GM12875 (cell line): ENCODE measurements at regions not wholly inside any gene's neighbourhood (a gene's known extent, or its start where the extent isn't known, plus 50 kb on each side); places are given as distances from the start of the nearest gene placed in this dataset.

ENCODE experiments used
- H3K4me3 ChIP-seq: one replicate; pipeline ENCODE4 v1.5.1; 2011; ENCODE audit warnings: low read depth, low read length, control low read depth
- CTCF ChIP-seq: IDR thresholded peaks from 2 replicates; pipeline ENCODE4 v1.5.1; 2011; ENCODE audit warnings: low read depth, mild to moderate bottlenecking, control low read depth, inconsistent platforms, low read length, moderate library complexity, borderline replicate concordance; ENCODE audit not compliant: insufficient read depth

GRCh38 chr2:128628206-128628605, 309.5 kb upstream of the HS6ST1 start:
- no peak for TF ChIP-seq CTCF
- no peak overlapping the region for H3K4me3 ChIP-seq

GRCh38 chr2:128628996-128629395, 310.3 kb upstream of the HS6ST1 start:
- no peak for TF ChIP-seq CTCF

GRCh38 chr2:128630974-128631697, 312.5 kb upstream of the HS6ST1 start:
- H3K4me3 ChIP-seq = no peak overlapping the region
- TF ChIP-seq CTCF = no peak

More at GRCh38 chr2:128628996-128629395, 310.3 kb upstream of the HS6ST1 start:
- no peak overlapping the region for H3K4me3 ChIP-seq

GRCh38 chr2:128631698-128632500, 313.2 kb upstream of the HS6ST1 start:
- no peak overlapping the region for H3K4me3 ChIP-seq
- TF ChIP-seq CTCF = no peak

GRCh38 chr2:128632501-128632800, 313.8 kb upstream of the HS6ST1 start:
- TF ChIP-seq CTCF = no peak
- H3K4me3 ChIP-seq = no peak overlapping the region

- no peak for TF ChIP-seq CTCF
- no peak overlapping the region for H3K4me3 ChIP-seq
These were observed 314.8 kb upstream of the HS6ST1 start for GRCh38 chr2:128633501-128633900.
